HepG2 (cell line): ENCODE measurements at regions not wholly inside any gene's neighbourhood (a gene's known extent, or its start where the extent isn't known, plus 50 kb on each side); places are given as distances from the start of the nearest gene placed in this dataset.
A peak's percentile ranks its signal among the peaks of the same experiment; 100 is the strongest.

Experiments used
- CBX5 ChIP-seq: sonication (generic); formaldehyde crosslinking; IDR thresholded peaks from 2 replicates; pipeline ENCODE4 v1.4.0; 2020; ENCODE audit warnings: missing genetic modification reagents, borderline replicate concordance
- DNMT1 ChIP-seq: sonication (generic); formaldehyde crosslinking; IDR thresholded peaks from 2 replicates; pipeline ENCODE4 v1.5.1; 2020; ENCODE audit warnings: mild to moderate bottlenecking, missing genetic modification reagents
- MZF1 ChIP-seq: sonication (generic); formaldehyde crosslinking; IDR thresholded peaks from 2 replicates; pipeline ENCODE4 v1.8.1; 2023; ENCODE audit warnings: mild to moderate bottlenecking, missing genetic modification reagents, borderline replicate concordance
- NAIF1 ChIP-seq: sonication (generic); formaldehyde crosslinking; IDR thresholded peaks from 2 replicates; pipeline ENCODE4 v1.5.0; 2020; ENCODE audit warnings: mild to moderate bottlenecking, missing genetic modification reagents, borderline replicate concordance
- TOPORS ChIP-seq: sonication (generic); formaldehyde crosslinking; IDR thresholded peaks from 2 replicates; pipeline ENCODE4 v1.8.0; 2023; ENCODE audit warnings: mild to moderate bottlenecking, missing genetic modification reagents
- U2AF2 ChIP-seq: fragments of 200-400 bp; formaldehyde crosslinking; IDR thresholded peaks from 2 replicates; pipeline ENCODE4 v1.6.1; 2017; ENCODE audit warnings: low read depth, mild to moderate bottlenecking, low read length
- ZNF12 ChIP-seq: sonication (generic); formaldehyde crosslinking; IDR thresholded peaks from 2 replicates; pipeline ENCODE4 v1.5.0; 2020; ENCODE audit warnings: missing genetic modification reagents
- ZNF792 ChIP-seq: IDR thresholded peaks from 2 replicates; pipeline ENCODE4 v1.6.1; 2016
- TF ChIP-seq, protein P1 (sequence below): sonication (generic); formaldehyde crosslinking; IDR thresholded peaks from 2 replicates; pipeline ENCODE4 v1.4.0; 2020; ENCODE audit warnings: mild to moderate bottlenecking, missing genetic modification reagents
- TF ChIP-seq, protein P2 (sequence below), 2 experiments: sonication (generic) in 1 of 2; formaldehyde crosslinking in 1 of 2; IDR thresholded peaks; 2 replicates each; pipeline versions ENCODE4 v1.4.0 to v1.6.1; 2016 to 2020; ENCODE audit warnings: borderline replicate concordance in 1 of 2, low read depth in 1 of 2, mild to moderate bottlenecking in 1 of 2, missing genetic modification reagents in 1 of 2
- TF ChIP-seq, protein P3 (sequence below), 2 experiments: sonication (generic) in 1 of 2; formaldehyde crosslinking in 1 of 2; IDR thresholded peaks; 2 replicates each; pipeline versions ENCODE4 v1.4.0 to v1.6.1; 2018 to 2020; ENCODE audit warnings: missing genetic modification reagents in 2 of 2, borderline replicate concordance in 1 of 2, low read depth in 1 of 2, mild to moderate bottlenecking in 1 of 2, missing biosample characterization in 1 of 2
- TF ChIP-seq, protein P4 (sequence below), 2 experiments: sonication (generic) in 1 of 2; formaldehyde crosslinking in 1 of 2; IDR thresholded peaks; 2 replicates each; pipeline versions ENCODE4 v1.6.1 to v1.9.0; 2014 to 2022; ENCODE audit warnings: antibody characterized with exemption in 1 of 2, borderline replicate concordance in 1 of 2, inconsistent platforms in 1 of 2, low read depth in 1 of 2, missing genetic modification reagents in 1 of 2
- TF ChIP-seq, protein P5 (sequence below): sonication (generic); formaldehyde crosslinking; IDR thresholded peaks from 2 replicates; pipeline ENCODE4 v1.8.0; 2023; ENCODE audit warnings: mild to moderate bottlenecking, missing genetic modification reagents

DNA sequence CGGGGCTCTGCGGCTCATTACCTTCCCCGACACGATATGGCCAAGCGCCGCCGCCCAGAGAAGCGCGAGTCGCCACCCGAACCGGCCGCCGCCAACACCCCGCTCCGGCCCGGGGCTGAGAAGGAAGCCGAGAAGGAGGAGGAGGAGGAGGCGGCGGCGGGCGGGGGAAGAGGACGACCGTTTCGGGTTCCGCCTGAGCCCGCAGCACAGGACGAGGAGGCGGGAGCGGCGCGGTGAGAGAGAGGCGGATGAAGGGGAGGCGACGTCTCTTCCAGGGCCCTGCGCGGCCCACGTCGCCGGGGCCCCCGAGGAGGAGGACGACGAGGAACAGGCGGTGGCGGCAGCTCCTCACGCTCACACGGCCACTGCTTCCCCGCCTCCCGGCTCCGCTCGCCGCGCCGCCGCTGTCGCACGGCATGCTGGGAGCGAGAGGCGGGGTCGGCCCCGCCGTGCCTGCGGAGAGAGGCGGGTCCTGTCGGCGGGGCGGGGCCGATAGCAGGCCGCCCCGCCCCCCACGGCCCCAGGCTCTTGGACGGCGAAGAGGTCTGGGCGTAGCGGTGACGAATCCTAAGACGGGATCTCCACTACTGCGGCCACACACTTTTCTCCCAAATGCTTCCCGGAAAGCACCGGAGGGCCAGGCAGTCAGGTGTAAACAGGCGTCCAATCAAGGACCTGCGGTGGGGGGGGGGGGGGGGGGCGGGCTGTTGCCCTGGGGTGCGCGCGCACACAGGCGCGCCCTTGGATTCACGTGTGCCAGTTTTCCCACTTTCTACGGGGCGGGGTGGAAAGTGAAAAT, 97.3 kb upstream of the METTL9 start (continued):
- TF ChIP-seq, protein P1, sequence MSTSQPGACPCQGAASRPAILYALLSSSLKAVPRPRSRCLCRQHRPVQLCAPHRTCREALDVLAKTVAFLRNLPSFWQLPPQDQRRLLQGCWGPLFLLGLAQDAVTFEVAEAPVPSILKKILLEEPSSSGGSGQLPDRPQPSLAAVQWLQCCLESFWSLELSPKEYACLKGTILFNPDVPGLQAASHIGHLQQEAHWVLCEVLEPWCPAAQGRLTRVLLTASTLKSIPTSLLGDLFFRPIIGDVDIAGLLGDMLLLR (CRISPR knock-in tag), result peak; percentile 96
- TF ChIP-seq DNMT1 (peak; percentile 97; the same call in 1 of the 2 replicates), ZNF792 (CRISPR knock-in tag) (peak; percentile 96), U2AF2 (0 out of 2 replicates have a peak, but pooled peaks have one; percentile 64), ZNF12 (CRISPR knock-in tag) (peak; percentile 77; the same call in 1 of the 2 replicates), CBX5 (CRISPR knock-in tag) (peak; percentile 75; the same call in 1 of the 2 replicates), MZF1 (CRISPR knock-in tag) (peak; percentile 96; the same call in 1 of the 2 replicates), TOPORS (peak; percentile 95), NAIF1 (no peak)
- TF ChIP-seq, protein P2, sequence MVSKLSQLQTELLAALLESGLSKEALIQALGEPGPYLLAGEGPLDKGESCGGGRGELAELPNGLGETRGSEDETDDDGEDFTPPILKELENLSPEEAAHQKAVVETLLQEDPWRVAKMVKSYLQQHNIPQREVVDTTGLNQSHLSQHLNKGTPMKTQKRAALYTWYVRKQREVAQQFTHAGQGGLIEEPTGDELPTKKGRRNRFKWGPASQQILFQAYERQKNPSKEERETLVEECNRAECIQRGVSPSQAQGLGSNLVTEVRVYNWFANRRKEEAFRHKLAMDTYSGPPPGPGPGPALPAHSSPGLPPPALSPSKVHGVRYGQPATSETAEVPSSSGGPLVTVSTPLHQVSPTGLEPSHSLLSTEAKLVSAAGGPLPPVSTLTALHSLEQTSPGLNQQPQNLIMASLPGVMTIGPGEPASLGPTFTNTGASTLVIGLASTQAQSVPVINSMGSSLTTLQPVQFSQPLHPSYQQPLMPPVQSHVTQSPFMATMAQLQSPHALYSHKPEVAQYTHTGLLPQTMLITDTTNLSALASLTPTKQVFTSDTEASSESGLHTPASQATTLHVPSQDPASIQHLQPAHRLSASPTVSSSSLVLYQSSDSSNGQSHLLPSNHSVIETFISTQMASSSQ (IDR thresholded peaks at IDR 0.05; ENCODE audit: low read depth), result no peak
- TF ChIP-seq, protein P2 (CRISPR knock-in tag; IDR thresholded peaks at IDR 0.05; ENCODE audit: borderline replicate concordance), result peak; percentile 71; the same call in 1 of the 2 replicates
- TF ChIP-seq, protein P3, sequence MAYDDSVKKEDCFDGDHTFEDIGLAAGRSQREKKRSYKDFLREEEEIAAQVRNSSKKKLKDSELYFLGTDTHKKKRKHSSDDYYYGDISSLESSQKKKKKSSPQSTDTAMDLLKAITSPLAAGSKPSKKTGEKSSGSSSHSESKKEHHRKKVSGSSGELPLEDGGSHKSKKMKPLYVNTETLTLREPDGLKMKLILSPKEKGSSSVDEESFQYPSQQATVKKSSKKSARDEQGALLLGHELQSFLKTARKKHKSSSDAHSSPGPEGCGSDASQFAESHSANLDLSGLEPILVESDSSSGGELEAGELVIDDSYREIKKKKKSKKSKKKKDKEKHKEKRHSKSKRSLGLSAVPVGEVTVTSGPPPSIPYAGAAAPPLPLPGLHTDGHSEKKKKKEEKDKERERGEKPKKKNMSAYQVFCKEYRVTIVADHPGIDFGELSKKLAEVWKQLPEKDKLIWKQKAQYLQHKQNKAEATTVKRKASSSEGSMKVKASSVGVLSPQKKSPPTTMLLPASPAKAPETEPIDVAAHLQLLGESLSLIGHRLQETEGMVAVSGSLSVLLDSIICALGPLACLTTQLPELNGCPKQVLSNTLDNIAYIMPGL (CRISPR knock-in tag; IDR thresholded peaks at IDR 0.05; ENCODE audit: borderline replicate concordance in 1 of 2, low read depth in 1 of 2), result peak; percentile 83 to 96
- TF ChIP-seq, protein P4, sequence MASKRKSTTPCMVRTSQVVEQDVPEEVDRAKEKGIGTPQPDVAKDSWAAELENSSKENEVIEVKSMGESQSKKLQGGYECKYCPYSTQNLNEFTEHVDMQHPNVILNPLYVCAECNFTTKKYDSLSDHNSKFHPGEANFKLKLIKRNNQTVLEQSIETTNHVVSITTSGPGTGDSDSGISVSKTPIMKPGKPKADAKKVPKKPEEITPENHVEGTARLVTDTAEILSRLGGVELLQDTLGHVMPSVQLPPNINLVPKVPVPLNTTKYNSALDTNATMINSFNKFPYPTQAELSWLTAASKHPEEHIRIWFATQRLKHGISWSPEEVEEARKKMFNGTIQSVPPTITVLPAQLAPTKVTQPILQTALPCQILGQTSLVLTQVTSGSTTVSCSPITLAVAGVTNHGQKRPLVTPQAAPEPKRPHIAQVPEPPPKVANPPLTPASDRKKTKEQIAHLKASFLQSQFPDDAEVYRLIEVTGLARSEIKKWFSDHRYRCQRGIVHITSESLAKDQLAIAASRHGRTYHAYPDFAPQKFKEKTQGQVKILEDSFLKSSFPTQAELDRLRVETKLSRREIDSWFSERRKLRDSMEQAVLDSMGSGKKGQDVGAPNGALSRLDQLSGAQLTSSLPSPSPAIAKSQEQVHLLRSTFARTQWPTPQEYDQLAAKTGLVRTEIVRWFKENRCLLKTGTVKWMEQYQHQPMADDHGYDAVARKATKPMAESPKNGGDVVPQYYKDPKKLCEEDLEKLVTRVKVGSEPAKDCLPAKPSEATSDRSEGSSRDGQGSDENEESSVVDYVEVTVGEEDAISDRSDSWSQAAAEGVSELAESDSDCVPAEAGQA (IDR thresholded peaks at IDR 0.05; ENCODE audit: low read depth), result no peak
- TF ChIP-seq, protein P4 (CRISPR knock-in tag; IDR thresholded peaks at IDR 0.05; ENCODE audit: borderline replicate concordance), result peak; percentile 94
- TF ChIP-seq, protein P5, sequence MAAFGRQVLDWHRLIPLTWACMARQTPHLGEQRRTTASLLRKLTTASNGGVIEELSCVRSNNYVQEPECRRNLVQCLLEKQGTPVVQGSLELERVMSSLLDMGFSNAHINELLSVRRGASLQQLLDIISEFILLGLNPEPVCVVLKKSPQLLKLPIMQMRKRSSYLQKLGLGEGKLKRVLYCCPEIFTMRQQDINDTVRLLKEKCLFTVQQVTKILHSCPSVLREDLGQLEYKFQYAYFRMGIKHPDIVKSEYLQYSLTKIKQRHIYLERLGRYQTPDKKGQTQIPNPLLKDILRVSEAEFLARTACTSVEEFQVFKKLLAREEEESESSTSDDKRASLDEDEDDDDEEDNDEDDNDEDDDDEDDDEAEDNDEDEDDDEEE, result peak; percentile 87
